ENCODE measurements at regions not wholly inside any gene's neighbourhood (a gene's known extent, or its start where the extent isn't known, plus 50 kb on each side); places are given as distances from the start of the nearest gene placed in this dataset.

GRCh38 chr1:240687820-240688219 lies 75.9 kb upstream of the GREM2 start:
- no peak for TF ChIP-seq CTCF (IDR thresholded peaks at IDR 0.05)
- TF ChIP-seq EZH2 (IDR thresholded peaks at IDR 0.05), result no peak

All from neural progenitor cell (in vitro differentiated cells).